ENCODE measurements at regions not wholly inside any gene's neighbourhood (a gene's known extent, or its start where the extent isn't known, plus 50 kb on each side); places are given as distances from the start of the nearest gene placed in this dataset.

DNA sequence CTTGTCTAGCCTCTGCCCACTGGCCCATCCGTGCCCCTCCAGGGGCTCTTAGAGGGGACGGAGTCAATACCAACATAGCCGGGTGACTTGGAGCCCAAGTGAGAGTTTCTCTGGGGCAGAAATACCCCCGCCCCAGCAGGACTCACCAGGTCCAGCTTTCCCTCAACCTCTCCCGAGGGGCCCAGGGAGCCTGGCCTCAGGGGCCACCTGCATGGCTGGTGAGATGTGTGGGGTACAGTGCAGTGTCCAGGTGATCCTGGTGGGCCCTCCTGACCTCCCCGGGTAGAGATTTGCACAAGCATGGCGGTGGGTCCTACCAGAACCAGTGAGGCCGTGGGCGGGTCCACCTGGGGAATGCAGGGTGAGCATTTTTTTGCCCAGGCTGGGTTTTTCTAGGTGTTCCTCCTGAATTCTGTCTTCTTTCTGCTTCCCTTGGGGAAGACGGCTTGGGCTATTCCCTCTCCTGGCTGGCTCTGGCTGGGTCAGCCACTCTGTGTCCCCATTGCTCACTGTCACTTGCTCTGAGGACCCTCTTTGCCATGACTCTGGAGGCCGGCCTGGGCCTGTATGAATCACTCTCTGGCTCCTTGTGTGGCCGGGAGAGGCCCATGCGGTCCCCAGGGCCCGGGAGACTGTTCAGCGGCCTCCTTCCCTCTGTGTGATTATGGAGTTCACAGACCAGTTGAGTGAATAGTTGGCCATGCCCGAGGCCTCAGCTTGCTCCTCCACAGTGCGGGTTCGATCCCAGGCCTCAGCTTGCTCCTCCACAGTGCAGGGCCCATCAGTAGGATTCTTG, 71.0 kb upstream of the NKX1-1 start:
- no peak for DNase-seq (ENCODE audit: low read depth in 2 of 2)

DNA sequence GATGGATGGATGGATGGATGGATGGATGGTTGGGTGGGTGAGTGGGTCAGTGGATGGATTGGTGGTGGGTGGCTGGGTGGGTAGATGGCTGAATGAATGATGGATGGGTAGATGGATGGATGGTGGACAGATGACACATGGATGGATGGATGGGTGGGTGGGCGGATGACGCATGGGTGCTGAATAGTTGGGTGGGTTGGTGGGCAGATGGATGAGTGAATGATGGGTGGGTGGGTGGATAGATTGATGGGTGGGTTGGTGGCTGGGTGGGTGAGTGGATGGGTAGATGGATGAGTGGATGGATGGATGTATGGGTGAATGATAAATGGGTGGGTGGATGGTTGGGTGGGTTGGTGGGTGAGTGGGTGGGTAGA, 69.9 kb upstream of the NKX1-1 start:
- DNase-seq (ENCODE audit: low read depth in 2 of 2), result no peak

DNA sequence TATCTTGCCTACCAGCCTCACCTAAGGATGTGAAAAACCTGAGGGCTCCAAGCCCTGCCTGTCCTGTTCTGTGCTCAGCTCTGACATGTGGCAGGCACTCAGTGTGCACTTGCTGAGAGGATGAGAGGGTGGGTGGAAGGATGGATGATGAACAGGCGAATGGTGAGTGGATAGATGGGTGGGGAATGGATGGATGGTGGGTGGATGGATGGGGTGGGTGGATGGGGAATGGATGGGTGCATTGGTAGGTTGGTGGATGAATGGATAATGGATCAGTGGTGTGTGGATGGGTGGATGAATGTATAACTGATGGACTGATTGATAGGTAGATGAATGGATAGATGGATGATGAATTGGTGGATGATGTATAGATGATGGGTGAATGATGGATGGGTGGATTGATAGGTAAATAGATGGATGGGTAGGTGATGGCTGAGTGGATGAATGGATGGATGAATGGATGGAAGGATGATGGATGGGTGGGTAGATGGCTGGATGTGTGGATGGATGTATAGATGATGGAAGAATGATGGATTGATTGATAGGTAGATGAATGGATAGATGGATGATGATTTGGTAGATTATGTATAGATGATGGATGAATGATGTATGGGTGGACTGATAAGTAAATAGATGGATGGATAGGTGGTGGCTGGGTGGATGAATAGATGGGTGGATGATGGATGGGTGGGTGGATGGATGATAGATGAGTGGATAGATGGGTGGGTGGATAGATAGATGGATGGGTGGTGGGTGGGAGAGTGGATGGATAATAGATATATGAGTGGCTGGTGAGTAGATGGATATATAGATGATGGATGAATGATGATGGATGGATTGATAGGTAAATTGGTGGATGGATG, 69.3 kb upstream of the NKX1-1 start:
- no peak for DNase-seq (ENCODE audit: low read depth in 2 of 2)

DNA sequence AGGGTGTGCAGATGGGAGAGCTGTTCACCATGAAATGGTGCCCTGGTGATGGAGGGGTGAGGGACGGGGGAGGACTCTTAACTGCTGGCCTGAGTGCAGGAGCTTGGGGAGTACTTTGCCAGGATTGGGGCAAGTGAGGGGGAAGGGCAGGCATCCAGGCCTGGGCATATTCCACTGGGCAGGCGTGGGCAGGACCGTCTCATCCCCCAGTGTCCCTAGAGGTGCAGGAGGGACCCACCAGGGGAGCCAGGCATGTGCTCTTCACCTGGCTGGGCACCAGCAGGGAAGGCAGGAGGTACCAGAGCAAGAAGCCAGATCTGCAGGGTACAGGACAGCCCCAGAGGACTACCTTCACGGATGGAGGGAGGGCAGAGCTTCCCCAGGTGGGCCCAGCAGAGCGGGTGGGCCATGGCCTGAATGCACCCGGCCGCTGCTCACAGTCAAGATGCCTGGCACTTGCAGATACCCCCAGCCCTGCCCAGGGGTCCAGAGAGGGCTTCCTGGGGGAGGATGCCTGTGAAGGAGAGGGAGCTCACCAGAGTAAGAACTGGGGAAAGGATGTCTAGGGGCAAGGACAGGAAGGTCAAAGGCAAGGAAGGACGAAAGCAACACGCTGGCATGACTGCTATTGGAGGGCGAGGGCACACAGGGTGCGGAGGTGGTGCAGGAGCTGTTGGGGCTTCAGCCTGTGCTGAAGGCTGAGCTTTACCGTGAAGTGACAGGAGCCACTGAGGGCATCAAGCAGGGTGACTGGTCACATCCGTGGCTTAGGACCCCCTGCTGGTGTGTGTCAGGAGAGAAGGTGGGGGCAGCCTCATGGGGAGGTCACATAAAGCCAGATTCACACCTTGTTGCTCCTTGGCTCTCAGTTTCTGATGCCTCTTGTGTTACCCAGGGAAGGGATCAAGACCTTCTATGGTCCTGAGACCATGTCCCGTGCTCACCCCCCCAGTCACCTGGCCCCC, 68.2 kb upstream of the NKX1-1 start:
- DNase-seq (ENCODE audit: low read depth in 2 of 2), result no peak

DNA sequence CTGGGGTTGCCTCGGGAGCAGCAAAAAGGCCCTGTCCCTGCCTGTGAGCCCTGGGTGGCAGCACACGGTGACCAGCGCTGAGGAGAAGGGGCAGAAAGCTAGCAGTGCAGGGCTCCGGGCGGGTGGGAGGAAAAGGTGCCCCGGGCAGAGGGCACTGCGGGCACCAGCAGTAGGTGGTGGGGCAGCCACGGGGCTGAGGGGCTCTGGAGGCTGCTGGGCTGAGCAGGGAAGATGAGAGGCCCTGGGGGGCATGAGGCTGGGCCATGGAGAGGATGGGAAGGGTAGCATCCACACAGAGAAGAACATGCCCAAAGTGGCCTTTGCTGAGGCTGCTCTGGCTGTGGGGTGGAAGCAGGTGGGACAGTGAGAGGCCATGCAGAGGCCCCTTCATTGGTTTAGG, 67.5 kb upstream of the NKX1-1 start:
- DNase-seq (ENCODE audit: low read depth in 2 of 2), result no peak

DNA sequence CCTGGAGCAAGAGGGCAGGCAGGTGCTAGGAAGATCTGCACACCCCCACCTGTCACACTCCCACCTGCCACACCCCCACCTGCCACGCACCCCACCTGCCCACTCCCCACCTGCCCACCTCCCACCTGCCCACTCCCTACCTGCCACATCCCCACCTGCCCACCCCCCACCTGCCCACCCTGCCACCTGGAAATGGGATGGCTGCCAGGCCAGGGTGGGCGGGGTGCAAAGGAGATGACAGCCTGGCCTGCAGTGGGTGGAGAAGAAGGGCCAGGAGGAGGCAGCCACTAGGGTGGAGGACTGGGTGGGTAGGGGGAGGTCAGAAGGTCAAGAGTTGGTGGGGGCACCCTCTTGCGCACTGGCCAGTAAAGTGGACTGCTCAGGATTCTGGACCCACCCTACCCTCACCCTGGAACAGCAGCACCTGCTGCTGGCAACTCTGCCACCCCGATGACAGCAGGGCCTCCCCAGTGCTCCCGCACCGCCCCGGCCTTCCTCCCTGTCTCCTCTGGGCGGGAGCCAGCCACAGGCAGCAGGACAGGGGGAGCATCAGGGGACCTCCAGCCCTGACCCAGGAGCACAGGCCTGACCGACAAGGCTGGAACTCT, 66.8 kb upstream of the NKX1-1 start:
- no peak for DNase-seq (ENCODE audit: low read depth in 2 of 2)

DNA sequence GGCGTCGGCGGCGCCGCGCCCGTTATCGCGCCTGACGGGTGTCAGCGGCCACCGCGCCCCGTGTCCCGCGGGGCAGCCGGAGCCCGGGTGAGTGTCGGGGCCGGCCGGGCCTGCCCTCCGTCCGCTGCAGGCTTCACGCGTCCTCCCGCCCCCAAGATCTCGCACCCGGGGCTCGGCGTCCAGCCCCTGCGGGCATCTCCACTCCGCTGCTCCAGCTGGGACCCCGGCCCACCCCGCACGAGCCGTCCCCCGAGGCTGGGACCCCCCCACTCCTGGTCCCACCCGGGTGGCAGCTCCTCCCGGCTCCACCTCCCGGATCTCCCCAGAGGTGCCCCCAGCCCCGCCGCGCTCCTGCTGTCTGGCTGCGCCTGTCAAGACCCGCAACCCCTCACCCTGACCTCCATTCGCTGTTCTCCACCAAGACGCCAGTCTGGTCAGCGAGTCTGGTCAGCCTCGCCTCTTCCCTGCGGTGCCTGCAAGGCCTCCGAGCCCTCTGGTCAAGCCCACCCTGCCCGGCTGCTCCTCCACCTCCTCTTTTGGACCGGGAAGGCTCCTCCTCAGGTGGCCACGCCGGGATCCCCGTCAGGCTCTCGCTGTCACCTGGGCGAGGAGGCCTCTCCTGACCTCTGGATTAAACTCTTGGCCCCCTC, 66.0 kb upstream of the NKX1-1 start:
- no peak for DNase-seq (ENCODE audit: low read depth in 2 of 2)

DNA sequence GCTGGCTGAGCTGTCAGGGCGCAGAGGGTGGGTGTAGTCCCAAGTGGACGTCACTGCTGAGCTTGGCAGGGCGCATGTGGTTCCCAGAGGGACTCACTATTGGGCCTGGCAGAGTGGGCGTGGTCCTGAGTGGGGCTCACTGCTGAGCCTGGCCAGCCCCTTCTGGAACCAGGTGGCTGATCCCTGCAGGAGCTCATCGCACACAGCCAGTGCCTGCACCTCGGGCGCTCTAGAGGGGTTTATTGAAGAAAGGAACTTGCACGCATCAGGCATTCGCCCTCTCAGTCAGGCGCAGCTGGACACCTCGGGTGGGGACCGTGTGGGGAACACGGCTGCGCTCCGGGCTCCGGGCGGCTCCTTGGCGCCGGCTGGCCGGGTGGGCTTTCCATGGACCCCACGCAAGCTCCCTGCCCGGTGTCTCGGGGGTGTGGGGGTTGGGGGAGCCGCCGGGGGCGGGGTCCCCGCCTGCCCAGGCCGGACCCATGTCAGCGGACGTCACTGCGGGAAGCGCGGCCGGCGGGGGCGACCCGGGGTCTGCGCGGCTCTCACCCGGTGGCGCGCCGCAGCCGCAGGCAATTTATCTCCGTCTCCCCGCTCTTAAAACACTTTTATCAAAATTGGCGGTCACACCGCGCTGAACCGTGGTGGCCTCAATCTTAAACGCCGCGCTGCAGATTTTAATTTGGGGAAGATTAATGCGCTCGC, 65.4 kb upstream of the NKX1-1 start:
- DNase-seq (ENCODE audit: low read depth in 2 of 2), result no peak

DNA sequence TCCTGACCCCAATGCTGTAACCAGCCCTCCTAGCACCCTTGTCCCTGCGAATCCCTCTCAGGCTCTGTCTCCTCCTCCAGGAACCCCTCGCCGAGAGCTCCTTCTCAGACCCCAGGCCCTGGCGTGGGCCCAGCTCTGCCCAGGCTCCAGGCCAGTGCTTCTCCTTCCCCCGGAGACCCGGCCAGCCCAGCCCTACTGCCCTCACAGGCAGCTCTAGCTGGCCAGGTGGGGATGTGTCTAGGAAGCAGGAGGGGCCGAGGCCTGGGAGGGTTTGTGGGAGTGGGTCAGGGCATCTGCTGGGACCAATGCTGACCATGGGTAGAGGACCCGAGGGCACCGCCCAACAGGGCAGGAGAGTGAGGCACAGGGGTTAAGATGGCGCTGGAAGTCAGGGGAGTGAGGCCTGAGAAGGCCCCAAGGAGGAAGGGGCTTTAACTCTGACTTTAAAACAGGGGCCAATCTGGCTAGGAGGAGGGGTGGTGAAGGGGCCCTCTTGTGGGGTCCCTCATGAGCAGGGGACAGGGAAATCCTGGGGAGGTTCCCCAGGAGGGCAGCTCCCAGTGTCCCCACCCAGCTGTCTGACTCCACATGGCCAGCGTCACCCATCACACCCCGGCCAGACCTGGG, 64.7 kb upstream of the NKX1-1 start:
- DNase-seq (ENCODE audit: low read depth in 2 of 2), result no peak

DNA sequence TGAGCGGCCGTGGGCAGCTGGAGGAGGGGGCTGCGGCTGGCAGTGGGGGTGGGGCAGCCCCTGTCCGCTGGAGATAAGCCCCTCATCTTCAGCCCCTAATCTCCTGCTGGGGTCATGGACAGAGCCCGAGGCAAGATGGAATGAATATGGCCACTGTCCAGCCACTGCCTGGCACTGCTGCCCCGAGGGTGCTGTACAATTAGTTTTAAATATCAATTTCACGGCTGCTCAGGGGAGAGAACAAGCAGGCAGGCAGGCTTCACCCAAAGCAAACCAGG, 64.1 kb upstream of the NKX1-1 start:
- DNase-seq (ENCODE audit: low read depth in 2 of 2), result no peak

DNA sequence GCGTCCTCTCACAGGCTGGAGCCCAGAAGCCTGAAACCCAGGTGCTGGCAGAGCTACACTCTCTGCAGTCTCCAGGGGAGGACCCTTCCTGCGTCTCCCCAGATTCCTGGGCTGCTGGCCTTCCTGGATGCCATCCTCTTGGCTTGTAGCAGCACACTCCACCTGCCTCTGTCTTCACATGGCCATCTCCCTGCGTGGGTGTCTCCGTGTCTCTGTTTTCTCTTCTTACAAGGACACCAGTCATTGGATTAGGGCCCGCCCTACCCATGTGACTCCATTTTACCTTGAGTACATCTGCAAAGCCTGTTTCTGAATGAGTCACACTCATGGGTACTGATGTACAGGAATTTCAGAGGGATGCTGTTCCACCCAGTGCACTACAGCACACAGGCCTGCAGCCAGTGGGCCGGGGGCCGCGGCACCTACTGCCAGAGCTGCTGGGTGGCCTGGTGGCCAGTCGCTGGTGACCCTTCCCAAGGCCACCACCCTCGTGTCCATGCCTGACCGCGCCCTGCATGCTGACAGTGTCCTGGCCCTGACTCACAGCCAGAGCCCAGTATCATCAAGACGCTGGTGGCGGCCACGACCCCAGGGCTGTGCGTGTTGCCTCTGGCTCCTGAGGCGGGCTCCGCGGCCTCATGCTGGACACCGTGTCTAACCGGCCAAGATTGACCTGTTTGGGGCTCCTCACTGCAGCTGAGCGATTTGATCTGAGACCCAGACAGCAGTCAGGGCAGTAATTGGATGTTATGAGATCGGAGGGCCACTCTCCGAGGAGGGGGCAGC, 63.6 kb upstream of the NKX1-1 start:
- DNase-seq (ENCODE audit: low read depth in 2 of 2), result no peak

DNA sequence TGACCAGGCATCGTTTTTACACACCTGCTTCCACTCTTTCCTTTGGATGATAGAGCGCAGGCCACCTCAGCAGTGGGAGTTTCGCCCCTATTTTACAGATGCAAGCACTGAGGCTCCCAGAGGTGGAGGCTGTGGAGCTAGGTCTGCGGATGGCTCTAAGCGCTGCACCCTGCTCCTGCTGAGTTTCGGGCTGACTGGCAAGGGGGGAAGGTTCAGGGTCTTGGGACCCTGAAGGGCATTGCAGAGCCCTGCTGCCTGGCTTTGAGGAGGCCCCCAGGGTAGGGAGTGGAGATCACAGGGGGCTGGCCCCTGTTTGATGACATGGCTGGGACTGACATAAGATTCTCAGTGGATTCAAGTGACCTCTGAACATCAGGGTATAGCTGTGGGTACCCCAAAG, 62.8 kb upstream of the NKX1-1 start:
- DNase-seq (ENCODE audit: low read depth in 2 of 2), result no peak

DNA sequence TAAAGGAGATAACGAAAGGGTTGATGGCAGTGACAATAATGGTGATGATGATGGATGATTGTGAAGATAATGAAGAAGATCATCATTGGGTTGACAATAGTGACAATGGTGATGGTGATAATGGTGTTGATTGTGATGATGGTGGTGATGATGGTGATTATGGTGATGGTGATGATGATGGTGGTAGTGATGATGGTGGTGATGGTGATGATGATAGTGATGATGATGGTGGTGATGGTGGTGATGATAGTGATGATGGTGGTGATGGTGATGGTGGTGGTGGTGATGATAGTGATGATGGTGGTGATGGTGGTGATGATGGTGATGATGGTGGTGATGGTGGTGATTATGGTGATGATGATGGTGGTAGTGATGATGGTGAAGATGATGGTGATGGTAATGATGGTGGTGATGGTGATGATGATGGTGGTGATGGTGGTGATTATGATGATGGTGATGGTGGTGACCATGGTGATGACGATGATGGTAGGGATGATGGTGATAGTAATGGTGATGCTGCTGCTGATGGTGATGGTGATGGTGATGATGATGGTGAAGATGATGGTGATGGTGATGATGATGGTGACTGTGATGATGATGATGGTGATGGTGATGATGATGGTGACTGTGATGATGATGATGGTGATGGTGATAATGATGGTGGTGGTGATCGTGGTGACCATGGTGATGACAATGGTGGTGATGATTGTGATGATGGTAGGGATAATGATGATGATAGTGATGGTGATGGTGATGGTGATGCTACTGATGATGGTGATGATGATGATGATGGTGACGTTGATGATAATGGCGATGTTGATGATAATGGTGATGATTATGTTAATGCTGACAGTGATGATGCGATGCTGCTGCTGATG, 61.6 kb upstream of the NKX1-1 start:
- no peak for DNase-seq (ENCODE audit: low read depth in 2 of 2)

DNA sequence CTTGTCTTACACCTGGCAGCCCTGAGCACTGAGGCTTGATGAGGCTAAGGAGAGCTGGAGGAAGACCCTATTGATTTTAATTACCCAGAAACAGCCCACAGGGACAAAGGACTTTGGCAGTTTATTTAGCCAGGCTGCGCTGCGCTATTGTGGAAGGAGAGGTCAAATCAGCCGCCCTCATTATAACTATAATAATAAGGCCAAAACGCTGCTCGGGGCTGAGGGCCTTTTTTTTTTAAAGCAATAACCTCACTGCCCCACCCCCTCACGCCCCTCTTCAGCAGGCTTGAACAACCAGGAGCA, 60.6 kb upstream of the NKX1-1 start:
- DNase-seq (ENCODE audit: low read depth in 2 of 2), result no peak

DNA sequence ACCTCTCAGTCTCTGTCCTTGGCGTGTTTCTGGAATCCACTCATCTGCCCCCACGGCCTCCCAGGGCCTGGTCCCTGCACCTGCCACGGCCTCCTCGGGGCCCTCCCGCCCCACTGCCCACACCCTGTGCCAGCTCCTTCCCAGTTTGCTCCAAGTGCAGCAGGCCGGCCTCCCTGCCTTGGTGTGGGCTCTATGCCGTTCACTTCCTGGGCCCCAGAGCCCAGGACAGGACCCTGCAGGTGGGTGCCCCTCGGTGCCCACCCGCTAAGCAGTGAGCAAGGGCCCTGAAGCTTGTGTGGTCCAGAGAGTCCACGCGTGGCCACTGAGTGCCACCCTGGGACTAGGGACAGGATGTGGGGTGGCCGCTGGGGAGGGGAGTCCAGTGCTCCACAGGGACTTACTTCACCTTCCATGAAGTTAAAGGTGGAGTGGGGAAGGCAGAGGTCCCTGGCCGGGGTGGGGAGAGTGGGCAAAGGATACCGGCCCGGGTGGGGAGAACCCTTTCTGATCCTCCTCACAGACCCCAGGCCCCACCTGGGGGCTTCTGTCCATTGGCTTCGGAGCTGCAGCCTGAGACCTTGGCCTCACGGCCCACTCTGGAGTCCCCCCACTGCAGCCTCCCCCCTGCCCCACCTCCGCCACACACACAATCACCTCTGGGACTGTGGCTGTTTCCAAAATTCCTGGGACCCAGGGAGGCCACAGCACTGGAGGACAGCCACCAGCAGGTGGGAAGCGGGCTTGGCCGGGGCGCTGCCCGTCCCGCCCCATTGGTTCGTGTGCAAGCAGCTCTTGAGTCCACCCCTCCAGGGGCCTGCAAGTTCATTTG, 60.0 kb upstream of the NKX1-1 start:
- DNase-seq (ENCODE audit: low read depth in 2 of 2), result no peak

DNA sequence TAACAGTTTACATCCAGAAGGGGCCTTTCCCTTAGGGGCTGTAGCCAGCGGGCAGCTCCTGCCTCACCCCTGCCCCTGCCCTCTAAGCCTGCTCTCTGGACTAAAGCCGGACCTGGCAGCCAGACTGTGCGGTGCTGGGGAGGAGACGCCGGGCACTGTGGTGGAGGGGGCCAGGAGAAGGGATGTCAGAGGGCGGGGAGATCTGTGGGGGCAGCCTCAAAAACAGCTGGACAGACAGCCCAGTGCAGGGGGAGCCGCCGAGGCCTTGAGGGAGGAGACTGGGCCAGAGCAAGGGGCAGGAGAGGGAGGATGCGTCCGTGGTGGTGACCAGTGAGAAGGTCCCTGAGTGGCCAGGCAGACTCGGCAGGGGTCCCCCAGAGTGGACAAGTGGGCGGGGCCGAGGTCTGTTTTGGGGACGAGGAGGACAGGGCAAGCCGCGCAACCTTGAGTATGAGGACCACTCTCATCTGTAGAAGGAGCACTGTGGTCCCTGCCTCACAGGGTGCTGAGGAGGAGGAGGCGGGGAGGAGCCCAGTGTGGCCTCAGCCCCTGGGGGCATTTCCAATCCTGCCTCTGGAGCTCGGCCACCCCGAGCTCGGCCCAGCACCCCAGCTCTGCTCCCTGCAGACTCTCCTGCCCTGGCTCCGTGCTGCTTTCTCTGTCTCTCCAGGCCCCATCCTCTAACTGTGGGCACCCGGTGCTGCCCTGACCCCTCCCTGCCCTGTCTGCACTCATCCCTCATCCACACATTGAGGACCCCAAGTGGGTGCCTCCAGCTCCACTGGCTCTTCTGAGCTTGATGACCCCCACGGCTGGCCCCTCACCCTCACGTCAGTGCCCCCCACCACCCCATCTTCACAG, 59.2 kb upstream of the NKX1-1 start:
- no peak for DNase-seq (ENCODE audit: low read depth in 2 of 2)
